ENCODE measurements at regions not wholly inside any gene's neighbourhood (a gene's known extent, or its start where the extent isn't known, plus 50 kb on each side); places are given as distances from the start of the nearest gene placed in this dataset.

GRCh38 chr12:42809226-42809625, 219.7 kb upstream of the PRICKLE1 start:
- Histone ChIP-seq H3K27me3 (ENCODE audit: control insufficient read depth in 2 of 2, insufficient read depth in 2 of 2, low read length in 2 of 2) (no peaks in the 10 kb centered on the region), H3K4me3 (replicated peaks in 1 of 3; ENCODE audit: insufficient read depth in 1 of 3, low read depth in 1 of 3, low read length in 3 of 3) (no peak overlapping the region), H4K20me1 (replicated peaks; ENCODE audit: control insufficient read depth, extremely low read depth, insufficient read depth, low read length) (no peaks in the 10 kb centered on the region), H3K27ac (ENCODE audit: insufficient read depth, low read depth, low read length) (no peak overlapping the region), H3K4me2 (ENCODE audit: insufficient read depth, low read length) (no peak overlapping the region), H3K9me3 (replicated peaks; ENCODE audit: control insufficient read depth, insufficient read depth, low read length) (no peaks in the 10 kb centered on the region), H3K36me3 (ENCODE audit: control insufficient read depth in 2 of 2, extremely low read depth in 1 of 2, insufficient read depth in 2 of 2, low read length in 2 of 2) (no peaks in the 10 kb centered on the region), H2AFZ (ENCODE audit: low read depth, low read length) (no peak overlapping the region), H3K4me1 (ENCODE audit: control insufficient read depth, extremely low read depth, insufficient read depth, low read length) (no peaks in the 10 kb centered on the region), H3K9ac (replicated peaks; ENCODE audit: extremely low read depth, insufficient read depth, low read length) (no peak overlapping the region), H3K79me2 (ENCODE audit: control insufficient read depth, insufficient read depth, low read length) (no peaks in the 10 kb centered on the region), H3K9me1 (replicated peaks; ENCODE audit: control insufficient read depth, extremely low read depth, insufficient read depth, low read length) (no peaks in the 10 kb centered on the region)
- ChIA-PET CTCF (interaction anchor here (0.6 to 1.9 kb wide), 2 partner anchors 11 to 266 kb away, joined by 3 to 6 read pairs; no protein-coding TSS in a partner anchor), POLR2A (no interaction called here)
- TF ChIP-seq POLR2AphosphoS5 (IDR thresholded peaks at IDR 0.05; ENCODE audit: insufficient read depth, low read depth, low read length) (no peak), CTCF (IDR thresholded peaks at IDR 0.05; ENCODE audit: extremely low read depth in 1 of 2, insufficient read depth in 1 of 2, low read depth in 1 of 2, low read length in 2 of 2) (no peak), POLR2A (IDR thresholded peaks at IDR 0.05; ENCODE audit: low read depth, low read length) (no peak), MYC (IDR thresholded peaks at IDR 0.05; ENCODE audit: low read depth, low read length) (no peak), EZH2 (IDR thresholded peaks at IDR 0.05; ENCODE audit: borderline replicate concordance, low read depth, low read length, severe bottlenecking) (no peak), FOS (IDR thresholded peaks at IDR 0.05; ENCODE audit: borderline replicate concordance, insufficient read depth, low read length) (no peak), GATA2 (IDR thresholded peaks at IDR 0.05; ENCODE audit: insufficient read depth, insufficient read length, low read depth, low read length) (no peak), MAX (IDR thresholded peaks at IDR 0.05; ENCODE audit: insufficient read depth, insufficient read length) (no peak), JUN (IDR thresholded peaks at IDR 0.05; ENCODE audit: borderline replicate concordance, insufficient read depth, insufficient read length, low read depth) (no peak)
- dilution Hi-C loops (cut with MboI; ENCODE audit: extremely low pct_ligation_motif_present, low sequenced_read_pairs) (no loop called here), intact Hi-C loops (cut with micrococcal nuclease) (no loop called here)
- FAIRE-seq (no peak), DNase-seq (ENCODE audit: low read depth, low spot score) (no peak)
- BruUV-seq (replicated peaks) = no TSS peak

Data from endothelial cell of umbilical vein (primary cell).